ENCODE measurements at regions not wholly inside any gene's neighbourhood (a gene's known extent, or its start where the extent isn't known, plus 50 kb on each side); places are given as distances from the start of the nearest gene placed in this dataset.
A peak's percentile ranks its signal among the peaks of the same experiment; 100 is the strongest.
"Not testable (repeated sequence)": the region's sequence is repeated elsewhere in the genome, so short reads cannot be mapped to it uniquely, and the experiment has no call there.

GRCh38 chr18:39371996-39372395 lies 1806.4 kb upstream of the CELF4 start:
- no peak for DNase-seq

GRCh38 chr18:39366656-39367055 lies 1801.1 kb upstream of the CELF4 start:
- no peak for DNase-seq

GRCh38 chr18:39365836-39366485 lies 1800.4 kb upstream of the CELF4 start:
- no peak for DNase-seq

DNA sequence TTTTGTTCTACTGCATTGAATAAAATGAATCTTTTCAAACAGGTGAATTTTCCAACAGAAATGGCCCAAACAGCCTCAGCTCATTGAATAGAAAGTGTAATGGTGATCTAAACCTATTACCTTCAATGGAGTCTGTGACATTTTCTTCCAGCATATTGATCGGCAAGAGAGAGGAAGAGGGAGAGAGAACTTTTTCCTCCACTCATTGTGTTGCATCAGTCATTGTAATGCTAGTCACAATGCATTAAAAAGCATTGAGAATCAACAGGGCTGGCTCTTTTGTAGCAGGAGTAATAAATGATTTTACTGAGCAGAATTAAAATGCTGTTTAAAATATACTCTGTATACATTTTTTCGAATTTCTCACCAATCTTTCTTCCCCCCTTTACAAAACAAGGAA lies 1794.5 kb upstream of the CELF4 start:
- no peak for DNase-seq

DNA sequence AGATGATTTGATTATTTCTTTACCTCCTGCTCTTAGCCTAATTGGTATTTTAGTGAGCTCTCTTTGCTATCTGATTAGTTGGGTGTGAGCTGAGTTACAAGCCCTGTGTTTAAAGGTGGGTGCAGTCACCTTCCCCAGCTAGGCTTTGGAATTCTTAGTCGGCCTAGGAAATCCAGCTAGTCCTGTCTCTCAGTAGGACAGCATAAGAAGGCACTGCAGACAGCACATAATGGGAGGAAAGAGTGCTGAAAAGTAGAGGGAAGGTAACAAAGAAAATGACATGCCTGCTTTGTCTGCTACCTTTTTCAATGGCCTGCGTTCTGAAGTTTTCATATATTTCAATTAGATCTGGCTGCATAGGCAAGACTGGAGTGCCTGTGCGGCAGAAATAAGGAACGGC lies 1794.0 kb upstream of the CELF4 start:
- DNase-seq, result no peak

GRCh38 chr18:39350945-39351344 lies 1785.3 kb upstream of the CELF4 start:
- peak; percentile 16 for DNase-seq

DNA sequence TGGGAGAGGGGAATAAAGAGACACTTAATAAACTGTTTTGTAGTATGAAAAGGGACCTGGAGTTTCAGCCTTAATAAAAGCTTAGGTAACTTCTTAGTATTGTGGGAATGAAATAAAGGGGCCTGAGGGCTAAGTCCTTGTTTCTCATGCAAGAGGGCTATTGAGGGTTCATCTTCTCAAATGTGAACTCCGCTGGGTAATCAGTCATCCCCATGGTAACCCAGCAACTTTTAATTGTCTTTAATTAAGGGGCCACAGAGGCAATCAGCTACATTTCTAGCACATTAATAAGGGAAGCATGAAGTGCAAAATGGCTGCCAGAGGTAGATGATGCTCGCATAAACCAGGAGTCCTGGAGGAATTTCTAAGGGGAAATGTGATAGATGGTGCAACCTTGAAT lies 1784.2 kb upstream of the CELF4 start:
- no peak for DNase-seq

GRCh38 chr18:39348757-39349156 lies 1783.2 kb upstream of the CELF4 start:
- DNase-seq, result no peak

DNA sequence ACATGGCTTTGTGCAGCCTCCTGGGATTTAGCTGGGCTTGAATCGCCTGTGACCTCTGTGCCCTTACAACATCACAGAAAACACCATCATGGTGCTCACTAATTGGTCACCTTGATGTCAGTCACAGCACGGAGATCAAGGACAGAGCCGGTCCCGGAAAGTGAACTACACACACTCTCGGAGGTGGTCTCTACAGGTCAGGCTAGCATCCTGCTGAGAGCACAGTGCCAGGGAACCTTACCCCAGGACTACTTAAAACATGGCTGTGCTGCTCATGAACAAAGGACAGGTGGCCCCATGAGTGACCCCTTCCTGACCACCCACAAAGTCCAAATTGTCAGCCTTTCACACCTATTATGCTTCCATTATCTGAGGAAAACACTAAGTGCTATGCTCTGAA lies 1782.1 kb upstream of the CELF4 start:
- no peak for DNase-seq

- no peak for DNase-seq
These were observed 1781.3 kb upstream of the CELF4 start for GRCh38 chr18:39346916-39347315.

- DNase-seq, result no peak
These were observed 1779.7 kb upstream of the CELF4 start for GRCh38 chr18:39345321-39345720.

GRCh38 chr18:39344487-39344886 lies 1778.9 kb upstream of the CELF4 start:
- DNase-seq, result no peak

- DNase-seq, result peak; percentile 52
These were observed 1775.5 kb upstream of the CELF4 start for GRCh38 chr18:39341129-39341528.

DNA sequence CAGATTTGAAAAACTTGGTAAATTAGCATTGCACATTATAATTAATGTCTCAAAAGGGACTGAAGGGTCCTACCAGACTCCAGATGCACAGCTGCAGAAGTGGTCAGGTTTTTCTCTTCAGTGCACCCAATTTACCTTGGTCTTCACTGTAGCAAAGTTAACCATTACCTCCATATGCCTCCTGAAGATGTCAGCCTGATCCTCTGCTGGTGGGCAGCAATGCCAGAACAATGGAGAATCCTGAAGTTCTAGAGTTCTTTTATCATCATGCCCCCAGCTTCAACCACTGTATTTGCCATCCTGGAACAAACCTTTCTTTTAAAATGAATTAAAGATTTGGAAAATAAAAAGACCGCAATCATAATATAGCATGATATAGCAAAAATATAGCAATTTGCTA lies 1774.8 kb upstream of the CELF4 start:
- no peak for DNase-seq

DNA sequence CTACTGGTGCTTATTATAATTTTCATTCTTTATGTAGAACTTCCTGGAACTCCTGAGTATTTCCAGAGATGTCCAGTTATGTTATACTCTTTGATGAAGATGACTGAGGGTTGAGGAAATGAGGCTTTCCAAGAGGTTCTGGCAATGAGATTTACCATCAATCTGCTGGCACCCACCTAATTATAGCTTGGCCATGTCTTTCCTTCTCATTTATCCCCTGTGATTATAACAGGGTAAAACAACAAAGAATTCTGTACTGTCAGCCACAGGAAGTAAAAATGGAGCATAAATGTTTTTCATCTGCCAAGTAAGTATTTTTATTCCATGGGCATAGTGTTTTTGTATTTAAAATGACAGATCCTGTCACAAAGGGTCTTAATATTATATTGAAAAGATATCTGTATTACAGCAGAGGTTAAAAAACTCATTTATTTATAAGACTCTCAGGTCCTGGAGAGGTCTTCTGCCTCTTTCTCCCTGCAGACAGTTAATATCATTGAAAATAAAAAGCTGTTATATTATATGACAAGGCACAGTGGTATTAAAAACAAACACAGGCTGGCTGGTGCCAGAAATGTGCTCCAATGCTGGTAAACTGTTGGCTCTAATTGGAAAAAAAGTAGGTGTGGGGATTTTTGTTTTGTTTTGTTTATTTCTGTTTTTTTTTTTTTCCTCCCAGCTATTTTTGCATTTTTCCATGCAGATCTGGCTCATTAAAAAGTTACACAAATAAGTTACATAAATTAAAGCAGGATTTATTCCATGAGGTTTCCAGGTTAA lies 1764.1 kb upstream of the CELF4 start:
- no peak for DNase-seq

DNA sequence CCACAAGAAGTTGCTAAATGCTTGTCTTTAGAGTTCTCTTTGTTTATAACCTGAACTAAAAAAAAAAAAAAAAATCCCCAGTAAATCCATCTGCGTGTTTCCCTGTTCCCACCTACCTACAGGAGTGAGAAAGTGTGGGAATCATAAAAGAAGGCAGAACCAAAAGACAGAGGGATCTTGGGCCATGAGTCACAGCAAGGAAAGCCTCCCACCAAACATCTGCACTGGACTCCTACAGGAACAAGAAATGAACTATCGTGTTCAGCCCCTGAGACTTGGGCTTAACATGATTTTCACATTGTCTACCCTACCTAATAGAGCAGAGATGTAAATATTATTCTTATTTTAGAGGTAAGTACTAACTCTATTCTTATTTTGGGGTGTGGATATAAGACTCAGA lies 1761.2 kb upstream of the CELF4 start:
- DNase-seq, result no peak

DNA sequence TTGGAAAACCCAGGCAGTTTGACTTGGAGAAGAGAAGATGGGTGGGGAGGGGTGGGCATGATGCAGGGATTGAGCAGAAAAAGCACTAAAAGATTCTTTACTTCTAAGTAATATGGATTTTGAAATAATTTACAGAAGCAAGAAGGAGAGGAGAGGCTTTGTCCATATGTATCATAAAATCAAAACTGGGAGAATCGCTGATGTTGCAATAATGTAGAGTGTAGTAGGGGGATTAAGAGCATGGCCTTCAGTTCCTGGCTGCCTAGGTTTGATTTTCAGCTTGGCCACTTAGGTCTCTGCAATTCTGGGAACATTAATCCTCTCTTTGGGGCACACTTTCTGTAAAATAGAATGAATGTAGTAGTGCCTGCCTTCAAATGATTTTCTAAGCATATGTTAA lies 1760.4 kb upstream of the CELF4 start:
- DNase-seq, result no peak

DNA sequence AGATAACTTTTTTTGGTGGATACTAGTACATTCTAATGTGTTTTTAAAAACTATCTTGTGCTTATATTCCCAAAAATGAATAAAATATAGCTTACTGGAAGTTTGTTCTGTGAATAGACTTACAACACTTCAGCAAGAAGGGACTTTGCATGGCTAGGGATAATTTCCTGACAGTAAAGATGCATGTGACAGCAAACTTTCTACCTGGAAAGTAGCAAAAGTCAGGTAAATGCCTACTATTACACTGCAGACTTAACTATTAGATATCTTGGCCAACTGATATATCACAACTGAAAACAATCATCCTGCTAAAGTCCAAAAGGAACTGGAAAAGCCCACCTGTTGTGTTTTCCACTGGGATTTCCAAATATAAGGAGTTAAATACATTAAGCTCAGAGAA lies 1753.5 kb upstream of the CELF4 start:
- no peak for DNase-seq

- no peak for DNase-seq
These were observed 1752.9 kb upstream of the CELF4 start for GRCh38 chr18:39318462-39318861.

GRCh38 chr18:39318008-39318407 lies 1752.4 kb upstream of the CELF4 start:
- no peak for DNase-seq

- DNase-seq, result no peak
These were observed 1749.0 kb upstream of the CELF4 start for GRCh38 chr18:39314595-39314994.

GRCh38 chr18:39313992-39314391 lies 1748.4 kb upstream of the CELF4 start:
- DNase-seq, result no peak

GRCh38 chr18:39311111-39311712 lies 1745.6 kb upstream of the CELF4 start:
- no peak for DNase-seq

- DNase-seq, result not testable (repeated sequence)
These were observed 1743.4 kb upstream of the CELF4 start for GRCh38 chr18:39308931-39309521.

All from DMS53 (cell line).